ENCODE measurements at regions not wholly inside any gene's neighbourhood (a gene's known extent, or its start where the extent isn't known, plus 50 kb on each side); places are given as distances from the start of the nearest gene placed in this dataset.

DNA sequence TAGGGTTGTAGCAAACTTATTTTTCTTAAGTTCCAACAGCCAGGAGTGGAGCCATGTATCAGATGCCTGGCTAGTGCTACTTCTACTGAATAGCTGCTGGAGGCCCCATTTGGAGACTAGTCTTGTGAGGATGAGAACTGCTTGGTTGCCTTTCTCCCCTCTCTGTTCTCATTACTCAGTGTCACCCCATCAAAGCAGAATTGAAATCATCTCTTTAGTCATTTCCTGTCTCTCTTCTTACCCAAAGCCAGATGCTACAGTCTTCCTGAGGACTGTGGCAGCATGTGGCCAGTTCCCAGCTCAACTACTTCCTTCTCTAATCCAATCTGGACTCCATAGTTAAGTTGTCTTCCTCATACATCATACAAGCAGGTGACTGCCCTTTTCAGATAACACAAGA lies 197.5 kb downstream of the BRINP2 start:
- TF ChIP-seq, protein P1, sequence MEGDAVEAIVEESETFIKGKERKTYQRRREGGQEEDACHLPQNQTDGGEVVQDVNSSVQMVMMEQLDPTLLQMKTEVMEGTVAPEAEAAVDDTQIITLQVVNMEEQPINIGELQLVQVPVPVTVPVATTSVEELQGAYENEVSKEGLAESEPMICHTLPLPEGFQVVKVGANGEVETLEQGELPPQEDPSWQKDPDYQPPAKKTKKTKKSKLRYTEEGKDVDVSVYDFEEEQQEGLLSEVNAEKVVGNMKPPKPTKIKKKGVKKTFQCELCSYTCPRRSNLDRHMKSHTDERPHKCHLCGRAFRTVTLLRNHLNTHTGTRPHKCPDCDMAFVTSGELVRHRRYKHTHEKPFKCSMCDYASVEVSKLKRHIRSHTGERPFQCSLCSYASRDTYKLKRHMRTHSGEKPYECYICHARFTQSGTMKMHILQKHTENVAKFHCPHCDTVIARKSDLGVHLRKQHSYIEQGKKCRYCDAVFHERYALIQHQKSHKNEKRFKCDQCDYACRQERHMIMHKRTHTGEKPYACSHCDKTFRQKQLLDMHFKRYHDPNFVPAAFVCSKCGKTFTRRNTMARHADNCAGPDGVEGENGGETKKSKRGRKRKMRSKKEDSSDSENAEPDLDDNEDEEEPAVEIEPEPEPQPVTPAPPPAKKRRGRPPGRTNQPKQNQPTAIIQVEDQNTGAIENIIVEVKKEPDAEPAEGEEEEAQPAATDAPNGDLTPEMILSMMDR (IDR thresholded peaks at IDR 0.05; ENCODE audit: low read depth, low read length, missing input control) = no peak
- TF ChIP-seq, protein P2, sequence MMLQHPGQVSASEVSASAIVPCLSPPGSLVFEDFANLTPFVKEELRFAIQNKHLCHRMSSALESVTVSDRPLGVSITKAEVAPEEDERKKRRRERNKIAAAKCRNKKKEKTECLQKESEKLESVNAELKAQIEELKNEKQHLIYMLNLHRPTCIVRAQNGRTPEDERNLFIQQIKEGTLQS (IDR thresholded peaks at IDR 0.05) = no peak
- no peak for TF ChIP-seq SP1 (IDR thresholded peaks at IDR 0.05)
